ENCODE measurements at regions not wholly inside any gene's neighbourhood (a gene's known extent, or its start where the extent isn't known, plus 50 kb on each side); places are given as distances from the start of the nearest gene placed in this dataset.

GRCh38 chr14:79965896-79966295 lies 245.4 kb downstream of the DIO2 start:
- DNase-seq = no peak

GRCh38 chr14:79961197-79961596 lies 250.1 kb downstream of the DIO2 start:
- no peak for DNase-seq

- DNase-seq = no peak
These were observed 251.0 kb downstream of the DIO2 start for GRCh38 chr14:79960288-79960687.

GRCh38 chr14:79951572-79951971 lies 259.7 kb downstream of the DIO2 start:
- DNase-seq = no peak

- DNase-seq = no peak
These were observed 261.4 kb downstream of the DIO2 start for GRCh38 chr14:79949906-79950305.

- DNase-seq = no peak
These were observed 263.8 kb downstream of the DIO2 start for GRCh38 chr14:79947440-79948054.

GRCh38 chr14:79939235-79939634 lies 272.1 kb downstream of the DIO2 start:
- DNase-seq = no peak

- DNase-seq = no peak
These were observed 273.1 kb downstream of the DIO2 start for GRCh38 chr14:79938185-79938584.

GRCh38 chr14:79937433-79937832 lies 273.9 kb downstream of the DIO2 start:
- DNase-seq = no peak

- no peak for DNase-seq
These were observed 286.8 kb downstream of the DIO2 start for GRCh38 chr14:79924551-79924950.

- no peak for DNase-seq
These were observed 291.1 kb downstream of the DIO2 start for GRCh38 chr14:79920180-79920692.
